Eye (tissue), 1 donor: ENCODE measurements at regions not wholly inside any gene's neighbourhood (a gene's known extent, or its start where the extent isn't known, plus 50 kb on each side); places are given as distances from the start of the nearest gene placed in this dataset.

ENCODE experiments used
- DNase-seq: peaks from one replicate; pipeline ENCODE4 v3.0.0-alpha.2; 2015

DNA sequence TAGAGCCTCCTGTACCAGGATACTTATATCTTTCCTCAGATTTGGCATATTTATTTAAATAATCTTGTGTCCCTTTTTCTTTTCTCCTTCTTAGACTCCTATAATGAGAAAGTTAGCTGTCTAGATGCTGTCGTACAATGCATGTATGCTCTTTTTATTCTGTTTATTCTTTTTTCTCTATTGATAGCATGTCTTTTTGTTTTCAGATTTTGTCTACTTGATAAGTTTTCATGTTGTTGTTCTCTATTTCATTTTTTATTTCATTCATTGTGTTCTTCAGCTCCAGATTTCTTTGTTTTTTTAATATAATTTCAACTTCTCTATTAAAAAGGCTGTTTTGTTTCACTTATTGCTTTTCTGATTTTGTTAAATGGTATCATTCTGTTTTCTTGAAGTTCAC lies 674.3 kb upstream of the POU3F3 start:
- no peak for DNase-seq

- no peak for DNase-seq
Measured at GRCh38 chr2:104200533-104201168, 653.3 kb upstream of the POU3F3 start.

- DNase-seq, result no peak
Measured at GRCh38 chr2:104213758-104214157, 640.2 kb upstream of the POU3F3 start.

- no peak for DNase-seq
Measured at GRCh38 chr2:104215269-104216161, 638.4 kb upstream of the POU3F3 start.

- no peak for DNase-seq
Measured at GRCh38 chr2:104233591-104233990, 620.3 kb upstream of the POU3F3 start.

DNA sequence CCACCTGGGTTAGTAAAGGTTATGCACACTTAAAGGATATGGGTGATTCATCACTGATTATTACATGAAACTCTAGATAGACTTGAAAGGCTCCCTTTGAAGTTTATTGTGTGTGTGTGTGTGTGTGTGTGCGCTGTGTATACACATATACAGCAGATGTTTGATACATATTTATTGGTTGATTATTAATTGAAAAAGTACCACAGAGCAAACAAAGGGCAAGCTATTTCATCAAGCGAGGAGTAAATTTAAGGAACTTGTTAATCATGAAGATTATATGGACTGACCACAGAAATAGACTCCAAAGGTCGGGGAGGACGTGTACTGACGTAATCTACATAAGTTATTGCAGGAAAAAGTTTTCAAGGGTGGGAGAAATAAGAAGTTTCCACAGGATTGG lies 617.4 kb upstream of the POU3F3 start:
- DNase-seq, result no peak

- DNase-seq, result no peak
Measured at GRCh38 chr2:104240984-104241383, 612.9 kb upstream of the POU3F3 start.

DNA sequence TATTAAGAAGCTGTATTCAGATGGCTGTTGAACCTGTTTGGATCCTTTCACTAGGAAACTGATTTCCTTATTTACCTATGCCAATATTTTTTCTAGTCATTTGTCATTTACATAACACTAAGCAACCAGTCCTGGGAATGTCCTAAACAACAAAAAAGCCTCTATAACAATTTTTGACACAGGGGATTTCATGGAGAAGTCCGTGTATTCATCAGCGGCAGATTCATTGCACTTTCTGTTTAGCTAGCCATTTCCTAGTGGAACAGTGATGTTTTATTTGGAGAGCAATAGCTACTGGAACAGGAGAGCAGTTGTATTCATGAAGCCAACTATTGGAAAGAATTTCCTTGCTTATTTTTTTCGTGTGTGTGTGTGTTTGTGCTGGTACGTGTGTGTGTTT lies 604.3 kb upstream of the POU3F3 start:
- no peak for DNase-seq

DNA sequence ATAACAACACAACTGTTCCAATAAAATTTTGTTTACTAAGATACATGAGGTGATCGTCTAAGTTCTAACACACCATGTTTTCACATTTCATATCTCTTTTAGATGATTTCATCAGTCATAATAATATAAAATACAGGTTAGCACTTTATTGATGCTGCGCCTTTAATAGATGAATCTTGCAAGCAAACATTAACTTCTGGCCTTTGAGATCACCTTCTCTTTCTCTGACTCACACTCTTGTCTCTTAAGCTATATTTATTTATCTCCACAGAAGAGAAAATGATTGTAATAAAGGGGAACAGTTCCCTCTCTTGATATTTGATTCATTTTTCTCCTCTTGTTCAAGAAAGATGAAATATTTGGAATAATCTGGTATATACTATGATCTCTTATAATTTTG lies 603.3 kb upstream of the POU3F3 start:
- no peak for DNase-seq

DNA sequence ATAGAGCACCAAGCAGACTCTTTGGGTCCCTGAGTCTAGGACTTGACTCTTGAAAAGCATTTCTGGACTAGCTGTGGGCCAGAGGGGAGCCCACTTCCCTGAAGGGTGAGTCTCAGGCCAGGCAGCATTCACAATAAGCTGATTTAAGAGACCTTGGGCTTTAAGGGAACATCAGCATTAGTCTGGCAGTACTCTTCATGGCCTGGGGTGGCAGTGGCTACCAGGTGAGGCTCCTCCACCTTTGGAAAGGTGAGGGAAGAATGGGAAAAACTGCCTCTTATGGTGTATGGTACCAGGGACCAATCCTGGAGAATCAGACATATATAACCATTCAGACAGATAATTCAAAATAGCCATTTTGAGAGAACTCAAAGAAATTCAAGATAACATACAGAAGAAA lies 599.9 kb upstream of the POU3F3 start:
- no peak for DNase-seq

DNA sequence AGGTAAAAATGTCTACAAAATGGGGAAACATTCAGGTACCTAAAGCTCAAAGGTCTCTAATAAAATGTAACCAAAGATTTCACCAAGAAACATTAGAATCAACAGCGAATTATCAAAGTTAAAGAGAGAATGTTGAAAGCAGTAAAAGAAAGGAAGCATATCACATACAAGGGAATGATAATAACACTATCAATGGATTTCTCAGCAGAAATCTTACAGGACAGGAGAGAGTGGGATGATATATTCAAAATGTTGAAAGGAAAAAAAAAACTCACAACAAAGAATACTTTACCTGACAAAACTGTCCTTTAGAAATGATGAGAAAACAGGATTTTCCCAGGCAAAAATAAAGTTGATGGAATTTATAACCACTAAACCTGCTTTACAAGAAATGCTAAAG lies 591.2 kb upstream of the POU3F3 start:
- no peak for DNase-seq

DNA sequence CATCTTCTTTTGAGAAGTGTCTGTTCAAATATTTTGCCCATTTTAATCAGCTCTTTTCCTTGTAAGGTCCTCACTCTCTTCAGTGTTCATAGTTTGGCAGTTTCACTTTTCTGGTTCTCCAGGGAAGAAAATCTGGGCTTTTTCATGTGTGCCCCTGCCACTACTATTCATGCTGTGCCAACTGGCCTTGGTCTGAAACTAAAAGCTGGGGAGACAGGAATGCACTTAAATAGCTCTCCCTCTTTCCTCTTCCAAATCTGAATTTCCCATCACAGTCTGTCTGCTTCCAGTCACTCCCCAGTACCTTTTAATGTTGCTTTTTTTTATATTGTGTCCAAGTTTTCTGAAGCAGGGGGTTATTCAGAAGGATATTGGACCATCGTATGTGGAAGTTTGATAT lies 574.3 kb upstream of the POU3F3 start:
- no peak for DNase-seq

- DNase-seq, result no peak
Measured at GRCh38 chr2:104280216-104280615, 573.7 kb upstream of the POU3F3 start.

DNA sequence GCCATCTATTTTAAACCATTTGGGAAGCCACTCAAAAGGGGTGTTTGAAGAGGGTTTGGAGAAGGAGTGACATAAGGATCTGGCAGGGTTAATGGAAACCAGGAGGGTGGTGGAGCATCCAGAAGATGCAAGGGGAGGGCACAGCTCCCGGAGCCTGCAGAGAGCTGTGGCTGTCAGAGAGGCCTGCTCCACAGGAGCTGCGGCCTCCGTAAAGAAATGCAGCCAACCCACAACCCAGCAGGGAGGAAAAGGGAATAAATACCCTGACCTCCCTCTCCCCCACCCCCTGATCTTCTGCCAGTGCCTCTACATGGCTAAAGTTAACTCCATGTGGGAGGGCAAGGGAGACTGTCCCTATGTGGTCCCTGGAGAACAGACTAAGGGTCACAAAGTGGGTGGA lies 567.1 kb upstream of the POU3F3 start:
- DNase-seq, result peak; percentile 24

DNA sequence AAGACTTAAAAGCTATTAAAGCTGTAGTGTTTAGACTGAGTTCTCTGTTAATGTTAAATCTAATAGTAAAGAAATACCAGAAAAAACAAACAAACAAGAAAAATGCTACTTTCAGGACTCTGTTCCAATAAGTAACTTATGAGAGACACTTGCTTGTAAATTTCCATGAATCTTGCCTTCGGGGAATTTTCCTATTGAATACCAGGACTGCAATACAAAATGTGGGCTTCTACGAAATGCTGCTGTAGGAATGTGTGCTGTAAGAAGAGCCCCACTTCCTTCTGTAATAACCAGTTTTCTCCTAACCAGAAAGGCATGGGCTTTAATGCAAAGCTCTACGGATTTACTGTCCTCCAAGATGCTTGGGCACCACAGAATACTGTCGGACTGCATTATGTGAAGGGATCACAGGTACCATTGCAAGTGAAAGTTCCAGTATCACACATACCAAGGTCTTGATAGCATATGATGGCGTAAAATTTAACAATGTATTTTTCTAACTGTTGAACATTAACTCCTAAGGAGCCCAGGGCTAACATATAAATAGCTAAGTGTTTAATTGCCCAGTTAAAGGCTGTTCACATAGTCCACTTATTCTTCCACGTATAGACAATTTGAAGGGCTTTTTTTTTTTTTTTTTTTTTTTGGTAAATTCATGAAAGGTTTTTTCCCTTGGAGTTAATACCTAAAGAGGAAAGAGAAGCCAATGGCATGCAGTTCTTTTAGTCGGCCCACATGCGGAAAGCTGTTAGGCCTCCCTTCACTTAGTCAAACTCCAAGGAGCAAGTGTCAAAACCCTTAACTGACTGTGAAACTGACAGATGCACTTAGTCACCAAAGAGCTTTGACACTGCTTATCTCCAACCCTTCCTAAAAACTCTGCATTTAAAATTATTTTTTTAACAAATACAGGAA lies 564.0 kb upstream of the POU3F3 start:
- peak; percentile 6 for DNase-seq

GRCh38 chr2:104290566-104290891 lies 563.4 kb upstream of the POU3F3 start:
- no peak for DNase-seq

GRCh38 chr2:104312684-104313083 lies 541.2 kb upstream of the POU3F3 start:
- DNase-seq, result no peak

DNA sequence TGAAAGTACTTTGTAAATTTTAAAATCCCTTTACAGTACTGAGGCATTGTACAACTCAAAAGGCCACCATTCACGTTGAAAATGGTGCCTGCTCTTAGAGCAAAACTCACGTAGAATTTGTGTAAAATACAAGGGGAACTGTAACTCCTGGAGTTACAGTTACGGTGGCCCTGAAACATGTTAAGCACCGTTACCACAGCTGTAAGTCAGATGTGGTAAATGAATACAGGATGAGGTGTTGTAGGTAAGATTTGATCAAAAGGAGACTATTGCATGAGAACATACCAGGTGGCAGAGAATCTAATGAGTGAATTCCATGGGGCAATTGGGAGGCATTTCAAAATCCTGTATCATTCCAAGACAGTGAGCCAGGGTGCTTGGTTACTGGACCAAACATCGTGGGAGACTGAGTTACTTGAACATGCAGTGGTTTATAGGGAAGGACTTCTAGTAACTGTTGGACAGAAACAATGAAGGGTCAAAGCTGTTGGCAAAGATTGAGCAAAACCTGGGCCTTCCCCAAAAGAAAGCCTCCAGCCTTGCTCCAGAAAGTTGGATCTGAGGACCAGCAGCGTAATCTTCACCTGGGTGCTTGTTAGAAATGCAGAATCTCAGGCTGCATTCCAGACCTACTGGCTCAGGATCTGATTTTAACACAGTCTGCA lies 535.8 kb upstream of the POU3F3 start:
- DNase-seq, result no peak

DNA sequence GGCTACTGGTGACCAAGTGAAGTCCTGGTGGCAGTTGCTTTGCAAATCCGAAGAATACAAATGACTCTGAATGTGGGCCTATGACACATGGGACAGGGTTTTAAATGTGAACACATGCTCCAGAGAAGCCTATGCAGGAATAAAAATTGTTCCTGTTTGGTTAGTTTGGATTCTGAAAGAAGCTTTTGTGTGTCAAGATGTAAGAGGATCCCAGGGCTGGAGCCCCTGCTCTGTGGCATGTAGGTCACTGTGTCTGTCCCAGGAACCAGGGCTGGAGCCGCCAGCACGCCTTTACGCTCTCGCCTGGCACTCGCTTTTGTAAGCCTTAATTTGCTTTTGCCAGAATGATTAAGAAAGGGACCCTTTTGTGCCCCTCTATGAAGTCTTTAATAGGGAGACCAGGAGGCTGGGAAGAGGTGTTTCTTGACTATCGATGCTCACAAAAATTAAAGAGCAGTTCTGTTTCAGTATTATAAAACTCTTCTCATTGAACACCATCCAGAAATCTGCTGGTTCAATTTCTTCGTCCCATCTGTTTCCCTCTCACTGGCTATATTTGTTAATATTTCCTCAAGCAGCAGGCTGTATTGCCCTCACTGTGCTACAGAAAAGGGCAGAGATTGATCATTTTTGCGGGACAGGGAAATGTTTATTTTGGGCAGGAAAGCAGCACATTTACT lies 532.7 kb upstream of the POU3F3 start:
- peak; percentile 45 for DNase-seq

DNA sequence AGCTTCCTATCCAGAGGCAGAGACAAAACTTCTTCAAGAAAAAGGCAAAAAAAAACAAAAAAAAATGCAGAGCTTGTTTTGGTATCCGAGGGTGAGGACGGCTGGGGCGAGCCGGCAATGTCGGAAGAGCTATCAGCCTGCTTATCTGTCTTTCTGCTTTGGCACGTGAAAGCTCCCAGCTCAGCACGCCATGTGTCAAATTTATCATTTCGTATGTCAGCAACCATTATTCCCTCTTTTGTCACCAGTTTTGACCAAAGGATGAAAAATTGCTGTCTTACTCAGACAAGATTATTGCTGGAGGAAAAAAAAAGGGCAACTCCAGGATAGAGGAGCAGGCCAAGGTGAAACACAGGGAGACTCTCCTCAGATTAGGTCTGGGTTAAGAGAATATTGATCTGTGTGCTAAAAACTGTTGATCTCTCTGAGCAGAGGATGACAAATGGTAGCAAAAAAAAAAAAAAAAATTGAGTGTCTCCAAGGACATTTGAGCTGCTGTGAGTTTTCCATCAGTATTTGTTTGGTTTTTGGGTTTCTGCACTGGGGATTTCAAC lies 532.0 kb upstream of the POU3F3 start:
- DNase-seq, result peak; percentile 13

DNA sequence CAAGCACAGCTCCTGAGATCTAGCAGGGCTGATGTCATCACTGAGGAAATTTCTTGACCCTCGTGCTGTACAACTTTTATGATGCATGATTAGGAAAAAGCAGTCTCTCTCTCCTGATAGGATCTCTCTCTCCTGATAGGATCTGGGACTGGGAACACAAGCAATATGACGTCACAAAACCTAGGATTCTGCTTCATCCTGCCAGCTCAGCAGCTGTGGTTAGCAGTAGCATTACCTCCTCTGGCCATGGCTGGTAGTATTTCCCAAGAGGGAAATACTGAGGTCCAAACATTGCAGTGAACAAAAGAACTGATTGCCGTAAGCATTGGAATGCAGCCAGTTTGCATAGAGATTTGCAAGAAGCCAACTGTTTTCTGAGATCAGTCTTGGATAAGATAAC lies 521.2 kb upstream of the POU3F3 start:
- peak; percentile 50 for DNase-seq

DNA sequence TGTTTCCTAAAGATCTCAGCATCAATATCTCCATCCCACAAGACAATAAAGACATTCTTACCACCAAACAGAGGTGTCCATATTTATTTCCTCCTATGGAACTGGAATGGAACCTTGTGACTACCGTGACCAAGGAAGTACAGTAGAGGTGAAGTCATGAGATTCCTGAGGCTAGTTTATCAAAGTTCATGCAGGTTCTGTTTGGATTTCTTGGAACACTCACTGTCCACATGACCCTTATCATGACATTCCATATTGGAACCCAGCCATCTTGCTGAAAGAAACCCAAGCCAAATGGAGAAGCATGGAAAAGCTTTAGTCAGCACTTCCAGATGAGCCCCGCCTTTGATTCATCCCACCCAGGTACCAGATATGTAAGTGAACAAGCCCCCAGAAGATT lies 516.0 kb upstream of the POU3F3 start:
- DNase-seq, result no peak
